ENCODE measurements at regions not wholly inside any gene's neighbourhood (a gene's known extent, or its start where the extent isn't known, plus 50 kb on each side); places are given as distances from the start of the nearest gene placed in this dataset.
"Not testable (repeated sequence)": the region's sequence is repeated elsewhere in the genome, so short reads cannot be mapped to it uniquely, and the experiment has no call there.

DNA sequence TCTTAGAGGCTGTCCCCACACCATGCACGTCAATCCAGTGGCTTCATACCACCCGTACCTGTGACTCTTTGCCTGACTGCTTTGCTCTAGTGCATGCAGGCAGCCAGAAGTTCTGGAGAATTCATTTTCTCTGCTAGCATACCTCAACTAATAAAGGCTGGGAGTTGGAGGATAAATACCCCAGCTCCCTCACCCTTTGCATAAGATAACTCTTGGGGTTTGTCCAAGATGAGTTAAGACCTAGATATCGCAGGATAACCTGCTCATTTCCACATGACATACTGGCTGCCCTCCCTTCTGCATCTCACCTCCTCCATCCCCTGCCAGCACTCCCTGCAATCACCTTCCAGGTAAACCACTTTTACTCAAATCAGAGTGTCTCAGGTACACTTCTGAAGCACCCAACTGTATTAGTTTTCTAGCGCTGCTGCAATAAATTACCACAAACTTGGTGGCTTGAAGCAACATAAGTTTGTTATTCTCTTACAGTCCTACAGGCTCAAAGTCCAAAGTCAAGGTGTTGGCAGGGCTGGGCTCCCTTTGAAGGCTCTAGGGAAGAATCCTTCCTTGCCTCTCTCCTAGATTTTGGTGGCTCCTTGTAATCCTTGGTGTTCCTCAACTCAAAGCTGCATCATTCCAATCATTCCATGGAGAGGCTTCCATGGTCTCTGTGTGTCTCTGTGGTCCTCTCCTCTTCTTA is 146.8 kb downstream of the CRLF3 start:
- no peak overlapping the region for H3K4me3 ChIP-seq (ENCODE audit: low read depth, low read length)
- no peak for TF ChIP-seq CTCF (IDR thresholded peaks at IDR 0.05; ENCODE audit: low read depth, low read length)

- H3K4me3 ChIP-seq (ENCODE audit: low read depth, low read length) = not testable (repeated sequence)
Observed at GRCh38 chr17:30675777-30676492, 148.6 kb downstream of the CRLF3 start.

DNA sequence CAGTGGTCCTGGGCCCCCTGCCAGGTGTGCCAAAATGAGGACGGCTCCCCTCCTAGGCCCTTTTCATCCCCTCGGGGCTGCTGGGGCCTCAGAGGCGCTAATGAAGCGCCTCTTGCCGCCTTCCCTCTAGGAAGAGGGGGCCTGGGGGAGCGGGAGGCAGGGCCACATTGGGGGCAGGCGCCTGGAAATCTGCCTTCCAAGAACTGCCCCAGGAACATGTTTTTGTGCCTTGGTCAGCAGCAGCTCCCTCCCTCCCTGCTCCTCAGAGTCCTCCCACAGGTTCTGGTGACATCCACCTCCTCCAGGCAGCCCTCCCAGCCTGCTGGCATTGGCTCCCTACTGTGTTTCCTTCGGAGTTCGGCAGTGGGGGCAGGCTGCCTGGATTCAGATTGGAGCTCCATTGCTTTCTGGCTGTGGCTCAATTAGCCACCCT is 155.3 kb downstream of the CRLF3 start:
- H3K4me3 ChIP-seq (ENCODE audit: low read depth, low read length) = not testable (repeated sequence)

DNA sequence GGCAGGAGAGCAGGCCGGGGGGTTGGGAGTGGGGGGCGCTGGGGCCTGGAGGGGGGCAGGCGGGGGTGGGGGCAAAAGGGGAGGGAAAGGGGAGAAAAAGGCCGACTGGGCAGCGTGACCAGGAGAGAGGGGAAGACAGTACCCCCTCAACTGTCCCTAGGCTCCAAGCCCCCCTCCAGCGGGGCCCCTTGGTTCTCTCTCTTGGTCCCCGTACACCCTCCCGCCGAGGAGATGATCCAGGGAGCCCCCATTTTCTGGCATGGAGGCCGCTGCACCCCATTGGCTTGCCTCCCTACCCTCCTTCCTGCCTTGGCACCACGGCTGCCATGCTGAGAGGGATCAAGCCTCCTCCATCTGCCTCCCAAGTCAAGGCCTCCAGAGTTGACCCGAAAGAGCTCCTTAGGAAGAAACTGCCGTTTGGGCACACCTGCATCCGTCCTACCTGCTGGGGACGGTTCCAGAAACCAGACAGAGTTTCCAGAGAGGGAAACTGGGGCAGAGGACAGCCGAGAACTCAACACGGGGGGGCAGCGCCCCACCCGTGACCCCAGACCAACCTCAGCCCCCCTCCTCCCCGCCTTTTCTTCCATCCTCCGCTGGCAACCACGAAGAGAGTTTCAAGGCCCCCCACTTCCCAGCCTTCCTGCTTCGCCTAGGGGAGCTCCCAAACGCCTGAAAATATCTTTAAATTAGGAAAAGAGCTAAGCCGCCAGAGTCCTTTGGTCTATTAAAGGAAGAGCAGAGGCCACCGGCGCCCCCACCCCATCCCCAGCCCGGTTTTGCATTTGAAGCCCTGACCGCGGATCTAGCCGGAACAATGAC is 155.9 kb downstream of the CRLF3 start:
- H3K4me3 ChIP-seq (ENCODE audit: low read depth, low read length) = not testable (repeated sequence)

- peak overlapping the region; percentile 37 for H3K4me3 ChIP-seq (ENCODE audit: low read depth, low read length)
Observed at GRCh38 chr17:30667657-30668359, 156.7 kb downstream of the CRLF3 start.

GRCh38 chr17:30666838-30667656 is 157.4 kb downstream of the CRLF3 start:
- H3K4me3 ChIP-seq (ENCODE audit: low read depth, low read length) = 0 out of 2 replicates have a peak overlapping the region, but pooled peaks have one; percentile 37

DNA sequence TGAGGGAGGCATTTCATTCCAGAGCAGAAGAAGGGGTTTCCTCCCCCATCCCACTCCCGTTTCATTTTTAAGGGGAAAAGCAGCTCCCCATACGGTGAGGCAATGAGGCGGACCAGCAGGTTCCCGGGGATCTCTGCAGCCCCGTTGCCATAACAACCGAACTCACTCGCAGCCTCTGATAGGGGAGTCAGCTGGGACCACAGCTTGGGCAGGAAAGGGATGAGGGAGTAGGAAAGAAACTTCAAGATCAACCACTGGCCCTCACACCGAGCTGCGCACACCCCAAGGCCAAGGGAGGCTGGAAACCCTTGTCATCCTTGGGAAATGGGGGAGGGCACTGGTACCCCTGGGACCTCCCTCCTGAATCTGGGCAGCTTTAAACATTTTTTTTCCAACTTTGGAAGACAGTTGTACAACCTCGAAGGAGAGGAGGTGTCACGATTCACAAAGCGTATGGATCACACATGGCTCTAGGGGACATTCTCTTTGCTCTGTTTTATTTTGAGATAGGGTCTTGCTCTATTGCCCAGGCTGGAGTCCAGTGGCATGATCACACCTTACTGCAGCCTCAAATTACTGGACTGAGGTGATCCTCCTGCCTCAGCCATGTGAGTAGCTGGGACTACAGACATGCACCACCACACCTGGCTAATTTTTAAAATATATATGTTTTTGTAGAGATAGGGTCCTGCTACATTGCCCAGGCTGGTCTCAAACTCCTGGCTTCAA is 160.6 kb downstream of the CRLF3 start:
- not testable (repeated sequence) for H3K4me3 ChIP-seq (ENCODE audit: low read depth, low read length)

DNA sequence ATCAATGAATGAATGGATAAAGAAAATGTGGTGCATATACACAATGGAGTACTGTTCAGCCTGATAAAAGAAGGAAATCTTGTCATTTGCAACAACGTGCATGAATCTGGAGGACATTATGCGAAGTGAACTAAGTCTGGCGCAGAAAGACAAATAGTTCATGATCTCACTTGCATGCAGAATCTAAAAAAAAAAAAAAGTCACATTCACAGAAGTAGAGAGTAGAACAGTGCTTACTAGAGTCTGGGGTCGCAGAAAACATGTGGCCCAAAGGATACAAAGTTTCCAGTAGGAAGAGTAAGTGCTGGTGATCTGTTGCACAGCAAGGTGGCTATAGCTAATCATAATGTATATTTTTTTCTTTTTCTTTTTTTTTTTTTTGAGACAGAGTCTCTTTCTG is 167.3 kb downstream of the CRLF3 start:
- not testable (repeated sequence) for H3K4me3 ChIP-seq (ENCODE audit: low read depth, low read length)

DNA sequence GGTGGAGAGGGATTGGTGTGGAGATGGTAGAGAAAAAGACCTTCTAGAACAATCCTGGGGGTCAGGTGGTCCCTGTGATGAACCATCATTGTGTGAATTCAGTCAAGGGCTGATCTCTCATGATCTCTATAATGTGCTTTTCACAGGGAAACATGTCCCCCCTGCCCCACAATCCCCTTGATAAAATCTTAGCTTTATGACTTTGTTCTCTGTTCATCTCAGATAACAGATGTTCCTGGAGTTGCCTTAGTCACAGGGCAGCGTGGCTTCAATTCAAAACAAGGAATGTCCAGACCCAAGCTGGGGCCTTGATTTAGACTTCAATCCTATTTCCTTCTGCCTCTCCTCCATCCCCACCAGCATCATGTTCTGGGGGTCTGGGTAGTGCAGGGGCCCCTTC is 171.5 kb downstream of the CRLF3 start:
- H3K4me3 ChIP-seq (ENCODE audit: low read depth, low read length) = not testable (repeated sequence)

- H3K4me3 ChIP-seq (ENCODE audit: low read depth, low read length) = not testable (repeated sequence)
Observed at GRCh38 chr17:30650149-30650548, 172.9 kb downstream of the GOSR1 start.

DNA sequence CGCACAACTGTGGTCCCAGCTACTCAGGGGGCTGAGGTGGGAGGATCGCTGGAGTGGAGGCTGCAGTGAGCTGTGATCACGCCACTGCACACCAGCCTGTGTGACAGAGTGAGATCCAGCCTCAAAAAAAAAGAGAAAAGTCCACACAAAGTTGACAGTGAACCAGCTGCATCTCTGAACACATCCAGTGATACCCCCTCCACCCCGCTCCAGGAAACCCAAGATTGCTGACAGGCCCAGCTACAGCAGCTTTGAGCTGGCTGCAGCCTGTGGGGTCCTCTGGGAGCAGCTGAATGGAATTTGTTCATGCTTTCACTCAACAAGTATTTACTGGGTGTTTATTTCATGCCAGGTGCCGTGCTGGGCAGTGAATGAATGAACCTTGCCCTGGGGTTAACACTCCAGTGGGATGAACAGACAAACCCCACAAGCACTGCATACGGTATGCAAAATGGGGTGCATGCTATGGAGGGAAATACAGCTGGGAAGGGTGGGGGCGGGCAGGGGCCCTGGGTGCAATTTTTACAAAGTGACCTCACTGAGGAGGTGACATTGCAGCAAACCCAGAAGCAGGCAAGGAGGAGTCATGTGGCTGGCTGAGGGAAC is 170.9 kb downstream of the GOSR1 start:
- H3K4me3 ChIP-seq (ENCODE audit: low read depth, low read length) = not testable (repeated sequence)

DNA sequence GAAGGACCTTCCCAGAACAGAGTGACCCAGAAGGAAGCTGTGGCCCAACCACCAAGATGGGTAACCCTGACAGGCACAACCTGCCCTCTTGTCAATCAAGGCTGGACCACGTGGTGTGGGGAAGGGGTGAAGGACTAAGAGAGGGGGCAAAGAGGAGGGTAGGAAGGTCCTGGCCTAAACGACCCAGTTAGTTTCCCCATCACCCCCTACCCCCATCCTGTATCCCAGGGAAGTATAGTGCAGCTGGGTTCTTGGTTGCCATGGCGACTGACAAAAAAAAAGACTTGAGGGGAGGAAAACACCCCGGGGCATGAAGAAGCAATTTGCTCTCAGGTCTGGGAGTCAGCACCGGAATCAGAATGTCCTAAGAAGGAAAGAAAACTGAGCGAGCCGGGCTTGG is 168.7 kb downstream of the GOSR1 start:
- H3K4me3 ChIP-seq (ENCODE audit: low read depth, low read length) = not testable (repeated sequence)

- not testable (repeated sequence) for H3K4me3 ChIP-seq (ENCODE audit: low read depth, low read length)
Observed at GRCh38 chr17:30644713-30645112, 167.5 kb downstream of the GOSR1 start.

DNA sequence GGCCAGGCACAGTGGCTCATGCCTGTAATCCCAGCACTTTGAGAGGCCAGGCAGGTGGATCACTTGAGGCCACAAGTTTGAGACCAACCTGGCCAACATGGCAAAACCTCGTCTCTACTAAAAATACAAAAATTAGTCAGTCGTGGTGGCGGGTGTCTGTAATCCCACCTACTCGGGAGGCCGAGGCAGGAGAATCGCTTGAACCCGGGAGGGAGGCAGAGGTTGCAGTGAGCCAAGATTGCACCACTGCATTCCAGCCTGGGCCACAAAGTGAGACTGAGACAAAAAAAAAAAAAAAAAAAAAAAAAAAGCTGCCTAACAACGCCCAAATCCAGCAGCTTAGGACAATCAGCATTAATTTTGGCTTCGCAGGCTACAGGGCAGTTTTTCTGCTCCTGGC is 167.1 kb downstream of the GOSR1 start:
- H3K4me3 ChIP-seq (ENCODE audit: low read depth, low read length) = not testable (repeated sequence)

GRCh38 chr17:30641428-30641827 is 164.2 kb downstream of the GOSR1 start:
- not testable (repeated sequence) for H3K4me3 ChIP-seq (ENCODE audit: low read depth, low read length)

DNA sequence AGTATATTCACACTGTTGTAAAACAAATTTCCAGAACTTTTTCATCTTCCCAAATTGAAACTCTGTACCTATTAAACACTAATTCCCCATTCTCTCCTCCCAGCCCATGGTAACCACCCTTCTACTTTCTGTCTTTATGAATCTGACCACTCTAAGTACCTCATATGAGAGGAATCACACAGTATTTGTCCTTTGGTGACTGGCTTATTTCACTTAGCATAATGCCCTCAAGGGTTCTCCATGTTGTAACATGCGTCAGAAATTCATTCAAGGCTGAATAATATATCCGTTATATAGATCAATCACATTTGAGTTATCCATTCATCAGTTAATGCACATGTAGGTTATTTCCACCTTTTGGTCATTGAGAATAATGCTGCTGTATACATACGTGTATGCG is 162.2 kb downstream of the GOSR1 start:
- not testable (repeated sequence) for H3K4me3 ChIP-seq (ENCODE audit: low read depth, low read length)

DNA sequence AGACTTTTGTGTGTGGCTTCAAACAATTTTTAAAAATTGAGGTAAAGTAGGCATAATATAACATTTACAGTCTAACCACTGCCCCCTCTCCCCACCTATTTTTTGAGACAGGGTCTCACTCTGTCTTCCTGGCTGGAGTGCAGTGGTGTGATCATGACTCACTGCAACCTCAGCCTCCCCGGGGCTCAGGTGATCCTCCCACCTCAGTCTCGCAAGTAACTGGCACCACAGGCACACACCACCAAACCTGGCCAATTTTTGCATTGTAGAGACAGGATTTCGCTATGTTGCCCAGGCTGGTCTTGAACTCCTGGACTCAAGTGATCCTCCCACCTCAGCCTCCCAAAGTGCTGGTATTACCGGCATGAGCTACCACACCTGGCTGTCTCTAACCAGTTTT is 161.8 kb downstream of the GOSR1 start:
- not testable (repeated sequence) for H3K4me3 ChIP-seq (ENCODE audit: low read depth, low read length)
